ENCODE measurements at regions not wholly inside any gene's neighbourhood (a gene's known extent, or its start where the extent isn't known, plus 50 kb on each side); places are given as distances from the start of the nearest gene placed in this dataset.

GRCh38 chr10:28113202-28113601 is 114.3 kb upstream of the ODAD2 start:
- DNase-seq: no peak
- Histone ChIP-seq H3K4me3 (ENCODE audit: low read depth in 2 of 2, low read length in 1 of 2) (no peak overlapping the region), H3K4me1 (ENCODE audit: control insufficient read depth in 1 of 2, insufficient read depth in 2 of 2, low read depth in 1 of 2, low read length in 1 of 2) (no peaks in the 10 kb centered on the region), H4K20me1 (ENCODE audit: insufficient read depth) (no peaks in the 10 kb centered on the region), H3K27ac (ENCODE audit: low read depth in 2 of 2, low read length in 1 of 2) (no peak overlapping the region), H3K9ac (no peak overlapping the region), H2AFZ (ENCODE audit: low read depth) (no peak overlapping the region), H3K9me2 (no peaks in the 10 kb centered on the region), H3K9me3 (no peaks in the 10 kb centered on the region; the same call in 1 of the 2 replicates), H3K27me3 (ENCODE audit: insufficient read depth) (peaks cover 18% of the 10 kb centered on the region; the same call in 1 of the 2 replicates), H3K4me2 (no peak overlapping the region), H3K79me2 (ENCODE audit: insufficient read depth) (no peaks in the 10 kb centered on the region), H3F3A (replicated peaks; ENCODE audit: insufficient read depth) (no peaks in the 10 kb centered on the region), H3K36me3 (replicated peaks in 1 of 2; ENCODE audit: control insufficient read depth in 1 of 2, insufficient read depth in 2 of 2, low read length in 1 of 2) (no peaks in the 10 kb centered on the region)
- ChIA-PET CTCF (no interaction called here), POLR2A (no interaction called here)
- TF ChIP-seq POLR2AphosphoS5 (IDR thresholded peaks at IDR 0.05; ENCODE audit: low read depth, low read length) (no peak), YY1 (IDR thresholded peaks at IDR 0.05; ENCODE audit: low read depth) (no peak), TEAD4 (IDR thresholded peaks at IDR 0.05; ENCODE audit: borderline replicate concordance, insufficient read depth) (no peak), FOSL2 (IDR thresholded peaks at IDR 0.05; ENCODE audit: borderline replicate concordance, low read depth) (no peak), JUND (IDR thresholded peaks at IDR 0.05) (no peak), MEF2A (IDR thresholded peaks at IDR 0.05; ENCODE audit: borderline replicate concordance, low read depth) (no peak), EP300 (IDR thresholded peaks at IDR 0.05; ENCODE audit: borderline replicate concordance in 1 of 2, low read depth in 1 of 2, low read length in 1 of 2) (no peak)
- TF ChIP-seq, protein P1, sequence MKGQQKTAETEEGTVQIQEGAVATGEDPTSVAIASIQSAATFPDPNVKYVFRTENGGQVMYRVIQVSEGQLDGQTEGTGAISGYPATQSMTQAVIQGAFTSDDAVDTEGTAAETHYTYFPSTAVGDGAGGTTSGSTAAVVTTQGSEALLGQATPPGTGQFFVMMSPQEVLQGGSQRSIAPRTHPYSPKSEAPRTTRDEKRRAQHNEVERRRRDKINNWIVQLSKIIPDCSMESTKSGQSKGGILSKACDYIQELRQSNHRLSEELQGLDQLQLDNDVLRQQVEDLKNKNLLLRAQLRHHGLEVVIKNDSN (IDR thresholded peaks at IDR 0.05; ENCODE audit: borderline replicate concordance, low read depth): no peak
- TF ChIP-seq, protein P2, sequence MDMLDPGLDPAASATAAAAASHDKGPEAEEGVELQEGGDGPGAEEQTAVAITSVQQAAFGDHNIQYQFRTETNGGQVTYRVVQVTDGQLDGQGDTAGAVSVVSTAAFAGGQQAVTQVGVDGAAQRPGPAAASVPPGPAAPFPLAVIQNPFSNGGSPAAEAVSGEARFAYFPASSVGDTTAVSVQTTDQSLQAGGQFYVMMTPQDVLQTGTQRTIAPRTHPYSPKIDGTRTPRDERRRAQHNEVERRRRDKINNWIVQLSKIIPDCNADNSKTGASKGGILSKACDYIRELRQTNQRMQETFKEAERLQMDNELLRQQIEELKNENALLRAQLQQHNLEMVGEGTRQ (IDR thresholded peaks at IDR 0.05; ENCODE audit: borderline replicate concordance, low read depth, low read length): no peak
- TF ChIP-seq, protein P3, sequence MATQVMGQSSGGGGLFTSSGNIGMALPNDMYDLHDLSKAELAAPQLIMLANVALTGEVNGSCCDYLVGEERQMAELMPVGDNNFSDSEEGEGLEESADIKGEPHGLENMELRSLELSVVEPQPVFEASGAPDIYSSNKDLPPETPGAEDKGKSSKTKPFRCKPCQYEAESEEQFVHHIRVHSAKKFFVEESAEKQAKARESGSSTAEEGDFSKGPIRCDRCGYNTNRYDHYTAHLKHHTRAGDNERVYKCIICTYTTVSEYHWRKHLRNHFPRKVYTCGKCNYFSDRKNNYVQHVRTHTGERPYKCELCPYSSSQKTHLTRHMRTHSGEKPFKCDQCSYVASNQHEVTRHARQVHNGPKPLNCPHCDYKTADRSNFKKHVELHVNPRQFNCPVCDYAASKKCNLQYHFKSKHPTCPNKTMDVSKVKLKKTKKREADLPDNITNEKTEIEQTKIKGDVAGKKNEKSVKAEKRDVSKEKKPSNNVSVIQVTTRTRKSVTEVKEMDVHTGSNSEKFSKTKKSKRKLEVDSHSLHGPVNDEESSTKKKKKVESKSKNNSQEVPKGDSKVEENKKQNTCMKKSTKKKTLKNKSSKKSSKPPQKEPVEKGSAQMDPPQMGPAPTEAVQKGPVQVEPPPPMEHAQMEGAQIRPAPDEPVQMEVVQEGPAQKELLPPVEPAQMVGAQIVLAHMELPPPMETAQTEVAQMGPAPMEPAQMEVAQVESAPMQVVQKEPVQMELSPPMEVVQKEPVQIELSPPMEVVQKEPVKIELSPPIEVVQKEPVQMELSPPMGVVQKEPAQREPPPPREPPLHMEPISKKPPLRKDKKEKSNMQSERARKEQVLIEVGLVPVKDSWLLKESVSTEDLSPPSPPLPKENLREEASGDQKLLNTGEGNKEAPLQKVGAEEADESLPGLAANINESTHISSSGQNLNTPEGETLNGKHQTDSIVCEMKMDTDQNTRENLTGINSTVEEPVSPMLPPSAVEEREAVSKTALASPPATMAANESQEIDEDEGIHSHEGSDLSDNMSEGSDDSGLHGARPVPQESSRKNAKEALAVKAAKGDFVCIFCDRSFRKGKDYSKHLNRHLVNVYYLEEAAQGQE (IDR thresholded peaks at IDR 0.05; ENCODE audit: low read depth, low read length): no peak
- WGBS (ENCODE audit: low lambda C conversion rate): 0% methylated on average over 3 of the region's 3 CpGs

GRCh38 chr10:28111712-28112111 is 112.8 kb upstream of the ODAD2 start:
- Histone ChIP-seq H3F3A (replicated peaks; ENCODE audit: insufficient read depth) (no peaks in the 10 kb centered on the region), H3K27ac (ENCODE audit: low read depth in 2 of 2, low read length in 1 of 2) (no peak overlapping the region), H3K27me3 (ENCODE audit: insufficient read depth) (peaks cover 27% of the 10 kb centered on the region; the same call in 1 of the 2 replicates), H3K36me3 (replicated peaks in 1 of 2; ENCODE audit: control insufficient read depth in 1 of 2, insufficient read depth in 2 of 2, low read length in 1 of 2) (no peaks in the 10 kb centered on the region), H4K20me1 (ENCODE audit: insufficient read depth) (no peaks in the 10 kb centered on the region), H3K9me3 (no peaks in the 10 kb centered on the region), H3K4me2 (no peak overlapping the region), H3K79me2 (ENCODE audit: insufficient read depth) (no peaks in the 10 kb centered on the region), H2AFZ (ENCODE audit: low read depth) (no peak overlapping the region), H3K9me2 (no peaks in the 10 kb centered on the region), H3K4me3 (ENCODE audit: low read depth in 2 of 2, low read length in 1 of 2) (no peak overlapping the region), H3K4me1 (ENCODE audit: control insufficient read depth in 1 of 2, insufficient read depth in 2 of 2, low read depth in 1 of 2, low read length in 1 of 2) (no peaks in the 10 kb centered on the region), H3K9ac (no peak overlapping the region)
- 0% methylated on average over 2 of the region's 2 CpGs for WGBS (ENCODE audit: low lambda C conversion rate)
- POLR2A ChIA-PET: no interaction called here
- CTCF ChIA-PET: no interaction called here
- DNase-seq: no peak
- TF ChIP-seq RXRA (IDR thresholded peaks at IDR 0.05; ENCODE audit: borderline replicate concordance, low read depth): no peak
